ENCODE measurements at regions not wholly inside any gene's neighbourhood (a gene's known extent, or its start where the extent isn't known, plus 50 kb on each side); places are given as distances from the start of the nearest gene placed in this dataset.

DNA sequence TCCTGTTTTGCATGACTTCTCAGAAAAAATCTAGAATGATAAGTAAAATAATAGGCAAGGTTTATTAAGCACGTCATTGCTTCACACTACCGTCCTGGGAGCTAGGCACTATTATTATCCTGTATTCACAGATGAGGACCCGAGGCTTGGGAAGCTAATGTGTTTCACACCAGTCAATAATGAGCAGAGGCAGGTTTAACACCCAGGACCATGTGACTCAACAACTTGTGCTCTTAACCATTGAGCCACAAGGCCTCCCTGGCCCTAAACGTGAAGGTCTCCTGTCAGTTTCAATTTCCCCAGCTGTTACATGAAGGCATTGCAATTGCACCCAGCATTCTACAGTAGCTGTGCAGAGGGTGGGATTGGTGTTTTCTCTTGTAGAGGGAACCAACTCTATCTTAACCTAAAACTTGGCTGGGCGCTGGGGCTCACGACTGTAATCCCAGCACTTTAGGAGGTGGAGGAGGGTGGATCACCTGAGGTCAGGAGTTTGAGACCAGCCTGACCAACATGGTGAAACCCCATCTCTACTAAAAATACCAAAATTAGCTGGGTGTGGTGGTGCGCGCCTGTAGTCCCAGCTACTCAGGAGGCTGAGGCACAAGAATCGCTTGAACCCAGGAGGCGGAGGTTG is 191.2 kb downstream of the BCAS1 start:
- Histone ChIP-seq H3K4me3 (no peak overlapping the region), H3K27me3 (no peaks in the 10 kb centered on the region), H3K36me3 (no peaks in the 10 kb centered on the region), H3K9me3 (ENCODE audit: low read depth) (no peaks in the 10 kb centered on the region), H3K27ac (no peak overlapping the region), H3K4me1 (ENCODE audit: low read depth) (no peaks in the 10 kb centered on the region)
- no peak for TF ChIP-seq CTCF (IDR thresholded peaks at IDR 0.05; ENCODE audit: low read depth, low read length)
- no peak for DNase-seq (ENCODE audit: low read depth in 1 of 2, low spot score in 1 of 2)

DNA sequence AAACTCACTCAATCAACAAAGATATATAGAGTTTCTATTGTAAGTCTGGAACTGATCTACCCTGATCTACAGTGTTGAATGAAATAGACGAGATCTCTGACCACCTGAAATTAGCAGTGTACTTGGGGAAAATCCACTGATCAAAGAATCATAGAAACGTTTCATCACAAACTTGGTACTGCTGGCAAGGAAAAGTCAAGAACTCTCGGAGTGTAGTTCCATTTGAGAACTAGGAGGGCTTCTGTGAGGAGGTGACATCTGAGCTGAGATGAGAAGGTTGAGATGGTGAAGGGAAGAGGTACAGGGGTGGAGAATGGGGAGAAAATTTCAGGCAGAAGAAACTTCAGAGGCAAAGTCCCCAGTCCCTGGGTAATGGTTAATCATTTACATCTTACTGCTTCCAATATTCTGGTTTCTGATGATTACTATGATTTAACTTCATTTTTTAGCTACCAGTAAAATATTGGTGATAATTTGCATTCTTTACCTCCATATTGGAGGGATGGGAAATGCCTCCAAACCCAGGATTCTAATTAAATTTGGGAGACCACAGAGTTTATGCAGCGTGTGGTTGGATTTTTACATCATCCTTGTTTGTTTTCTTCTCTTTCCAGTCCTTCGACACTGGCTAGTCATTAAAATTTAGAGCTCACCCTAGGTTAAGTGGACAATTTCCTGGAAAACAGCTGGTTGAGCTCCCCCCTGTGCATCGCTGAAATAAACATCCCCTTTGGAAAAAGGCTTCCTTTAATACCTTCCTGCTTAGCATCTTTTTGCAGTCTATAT is 191.9 kb downstream of the BCAS1 start:
- no peak for TF ChIP-seq CTCF (IDR thresholded peaks at IDR 0.05; ENCODE audit: low read depth, low read length)
- H3K4me3 ChIP-seq = no peak overlapping the region
- H3K4me1 ChIP-seq (ENCODE audit: low read depth) = no peaks in the 10 kb centered on the region
- no peaks in the 10 kb centered on the region for H3K36me3 ChIP-seq
- H3K27me3 ChIP-seq = no peaks in the 10 kb centered on the region
- H3K27ac ChIP-seq = no peak overlapping the region
- H3K9me3 ChIP-seq (ENCODE audit: low read depth) = no peaks in the 10 kb centered on the region
- no peak for DNase-seq (ENCODE audit: low read depth in 1 of 2, low spot score in 1 of 2)

DNA sequence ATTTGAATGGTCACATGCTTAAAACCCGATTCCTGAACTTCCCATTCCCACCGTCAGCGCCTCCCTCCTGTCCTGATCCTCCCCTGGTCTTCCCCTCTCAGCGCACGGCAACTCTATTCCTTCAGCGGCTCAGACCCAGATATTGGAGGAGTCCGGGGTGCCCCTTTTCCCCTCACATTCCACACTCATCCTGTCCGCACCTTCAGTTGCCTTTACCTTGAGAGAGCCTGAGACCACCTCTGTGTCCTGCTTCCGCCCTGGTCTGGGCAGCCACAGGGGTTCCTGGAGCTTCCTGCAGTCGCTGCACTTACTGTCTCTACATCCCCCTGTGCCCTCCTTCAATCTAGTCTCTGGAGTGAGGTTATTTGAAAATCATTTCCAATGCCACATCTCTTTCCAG is 193.4 kb downstream of the BCAS1 start:
- H3K27ac ChIP-seq = no peak overlapping the region
- no peak overlapping the region for H3K4me3 ChIP-seq
- H3K27me3 ChIP-seq = no peaks in the 10 kb centered on the region
- H3K4me1 ChIP-seq (ENCODE audit: low read depth) = no peaks in the 10 kb centered on the region
- no peaks in the 10 kb centered on the region for H3K9me3 ChIP-seq (ENCODE audit: low read depth)
- DNase-seq (ENCODE audit: low read depth in 1 of 2, low spot score in 1 of 2) = no peak
- no peaks in the 10 kb centered on the region for H3K36me3 ChIP-seq
- no peak for TF ChIP-seq CTCF (IDR thresholded peaks at IDR 0.05; ENCODE audit: low read depth, low read length)

DNA sequence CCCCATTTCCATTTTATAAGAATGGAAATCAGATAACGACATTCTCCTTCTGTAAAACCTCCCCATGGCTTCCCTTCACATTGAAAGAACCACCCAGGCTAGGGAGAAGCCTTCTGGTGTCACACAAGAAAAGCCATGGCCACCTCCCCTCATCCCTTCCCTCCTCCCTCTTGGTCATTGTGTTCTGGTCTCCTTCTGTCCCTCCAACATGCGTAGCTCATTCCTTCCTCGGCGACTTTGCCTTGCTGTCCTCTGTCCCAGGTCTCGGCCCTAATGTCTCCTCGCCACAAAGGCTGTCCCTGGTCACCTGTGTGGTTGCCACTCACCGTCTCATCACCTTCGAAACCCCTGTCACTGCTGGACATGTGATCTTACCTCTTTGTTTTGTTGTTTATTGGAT is 193.9 kb downstream of the BCAS1 start:
- no peak for TF ChIP-seq CTCF (IDR thresholded peaks at IDR 0.05; ENCODE audit: low read depth, low read length)
- H3K27ac ChIP-seq = no peak overlapping the region

DNA sequence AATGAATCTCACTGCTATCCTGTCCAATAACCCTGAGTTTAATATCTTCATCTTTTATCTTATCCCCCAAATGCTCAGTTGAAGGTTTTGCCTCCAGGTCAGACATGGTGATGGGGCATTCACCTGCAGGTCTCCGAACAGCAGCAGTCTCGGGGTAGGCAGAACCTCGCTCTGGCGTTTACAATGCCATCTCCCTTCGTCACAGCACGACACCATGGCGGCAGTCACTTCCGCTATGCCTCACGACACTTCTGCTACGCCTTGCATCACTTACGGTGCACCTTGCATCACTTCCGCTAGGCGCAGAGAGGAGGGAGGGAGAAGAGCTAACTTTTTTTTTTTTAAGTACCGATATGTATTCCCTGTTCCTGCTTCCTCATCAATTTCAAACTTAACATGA is 194.9 kb downstream of the BCAS1 start:
- H3K4me1 ChIP-seq (ENCODE audit: low read depth) = no peaks in the 10 kb centered on the region
- DNase-seq (ENCODE audit: low read depth in 1 of 2, low spot score in 1 of 2) = no peak

More for the DNA sequence above, 193.9 kb downstream of the BCAS1 start:
- no peaks in the 10 kb centered on the region for H3K9me3 ChIP-seq (ENCODE audit: low read depth)
- H3K36me3 ChIP-seq = no peaks in the 10 kb centered on the region
- H3K27me3 ChIP-seq = no peaks in the 10 kb centered on the region
- no peak overlapping the region for H3K4me3 ChIP-seq
- no peak for DNase-seq (ENCODE audit: low read depth in 1 of 2, low spot score in 1 of 2)
- no peaks in the 10 kb centered on the region for H3K4me1 ChIP-seq (ENCODE audit: low read depth)

More for the DNA sequence above, 194.9 kb downstream of the BCAS1 start:
- H3K36me3 ChIP-seq = no peaks in the 10 kb centered on the region
- H3K27ac ChIP-seq = no peak overlapping the region
- no peaks in the 10 kb centered on the region for H3K27me3 ChIP-seq
- no peak overlapping the region for H3K4me3 ChIP-seq
- TF ChIP-seq CTCF (IDR thresholded peaks at IDR 0.05; ENCODE audit: low read depth, low read length) = no peak
- no peaks in the 10 kb centered on the region for H3K9me3 ChIP-seq (ENCODE audit: low read depth)
